ENCODE measurements at regions not wholly inside any gene's neighbourhood (a gene's known extent, or its start where the extent isn't known, plus 50 kb on each side); places are given as distances from the start of the nearest gene placed in this dataset.
A peak's percentile ranks its signal among the peaks of the same experiment; 100 is the strongest.

DNA sequence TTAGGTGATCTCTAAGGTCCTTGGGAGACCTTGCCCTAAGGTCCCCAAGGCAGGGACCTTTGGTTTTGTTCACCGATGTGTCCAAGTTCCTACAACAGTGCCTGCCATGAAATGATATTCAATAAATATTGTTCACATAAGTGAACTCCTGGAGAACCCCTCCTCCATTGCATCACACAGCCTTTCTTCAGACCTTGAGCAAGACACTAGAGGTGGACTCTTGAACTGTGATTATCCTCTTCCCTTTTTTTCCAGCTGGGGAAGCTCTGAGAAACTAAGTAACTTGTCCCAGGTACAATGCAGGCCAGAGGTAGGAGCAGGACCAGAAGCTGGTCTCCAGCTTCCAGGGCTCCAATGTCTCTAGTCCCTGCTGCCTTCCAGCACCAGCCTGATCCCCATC, 76.6 kb upstream of the LMO1 start:
- DNase-seq (ENCODE audit: low spot score), result no peak

GRCh38 chr11:8339592-8340022, 75.9 kb upstream of the LMO1 start:
- no peak for DNase-seq (ENCODE audit: low spot score)

DNA sequence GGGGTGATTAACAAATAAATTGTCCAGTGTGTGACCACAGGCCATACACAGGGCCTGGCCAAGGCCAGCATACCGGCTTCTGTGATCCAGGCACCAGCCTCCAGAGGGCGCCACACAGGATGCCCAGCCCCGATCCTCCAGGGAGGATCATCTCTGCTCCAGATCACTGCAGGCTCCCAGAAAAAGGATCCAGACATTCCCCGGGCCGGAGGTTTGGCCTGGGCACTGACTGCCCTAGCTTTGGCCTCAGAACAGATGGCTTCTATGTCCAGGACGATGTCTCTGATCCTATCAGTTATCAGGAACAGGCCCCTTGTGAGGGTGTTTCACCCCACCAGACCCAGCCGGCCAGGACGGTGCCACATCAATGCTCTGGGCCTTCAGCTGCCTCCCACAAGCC, 74.5 kb upstream of the LMO1 start:
- peak; percentile 23 for DNase-seq (ENCODE audit: low spot score)

DNA sequence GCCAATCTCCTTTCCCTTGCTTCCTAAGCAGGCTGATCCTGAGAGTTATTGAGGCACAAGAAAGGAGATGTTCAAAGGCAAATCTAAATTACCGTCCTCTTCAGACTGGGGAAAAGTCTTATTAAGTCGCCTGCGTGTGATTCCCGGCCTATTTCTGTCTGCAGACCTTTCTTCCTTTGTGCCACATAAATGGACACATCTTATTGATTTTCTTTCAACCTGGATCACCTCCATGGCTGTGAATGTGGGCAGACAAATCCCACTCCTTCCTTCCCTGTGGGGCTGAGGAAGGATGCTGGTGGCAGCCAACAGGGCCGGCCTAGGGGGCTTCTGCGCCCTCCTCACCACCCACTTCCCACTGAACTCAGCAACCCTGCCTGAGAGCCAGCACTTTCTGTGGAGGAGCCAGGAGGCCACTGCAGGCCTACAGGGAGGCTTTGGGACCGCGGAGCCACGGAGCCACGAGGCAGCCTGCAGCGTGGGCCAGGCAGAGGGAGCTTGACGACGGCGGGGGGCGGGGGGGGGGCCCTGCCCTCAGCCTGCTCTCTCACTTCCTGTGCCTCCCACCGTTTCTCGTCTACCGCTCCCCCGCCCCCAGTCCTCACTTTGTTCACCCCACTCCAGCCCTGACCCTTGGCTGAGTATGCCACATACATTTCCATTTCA, 73.6 kb upstream of the LMO1 start:
- DNase-seq (ENCODE audit: low spot score), result no peak

- DNase-seq (ENCODE audit: low spot score), result no peak
These were observed 72.9 kb upstream of the LMO1 start for GRCh38 chr11:8336356-8337129.

DNA sequence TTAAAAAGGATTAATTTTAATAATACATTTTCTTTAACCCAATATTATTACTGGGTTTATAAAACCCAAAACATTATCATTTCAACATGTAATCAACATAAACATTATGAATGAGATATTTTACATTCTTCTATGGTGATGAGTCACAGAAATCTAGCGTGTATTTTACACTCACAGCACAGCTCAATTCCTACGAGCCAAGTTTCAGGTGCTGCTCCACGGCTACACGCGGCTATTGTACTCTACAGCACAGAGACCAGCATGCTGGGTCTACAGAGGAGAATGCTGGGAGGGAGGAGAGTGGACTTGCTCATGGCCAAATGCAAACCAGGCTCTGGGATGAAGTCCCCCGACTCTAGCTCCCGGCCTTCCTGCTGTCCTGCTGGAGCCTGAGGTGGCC, 72.0 kb upstream of the LMO1 start:
- DNase-seq (ENCODE audit: low spot score), result no peak

- no peak for DNase-seq (ENCODE audit: low spot score)
These were observed 71.5 kb upstream of the LMO1 start for GRCh38 chr11:8335186-8335585.

DNA sequence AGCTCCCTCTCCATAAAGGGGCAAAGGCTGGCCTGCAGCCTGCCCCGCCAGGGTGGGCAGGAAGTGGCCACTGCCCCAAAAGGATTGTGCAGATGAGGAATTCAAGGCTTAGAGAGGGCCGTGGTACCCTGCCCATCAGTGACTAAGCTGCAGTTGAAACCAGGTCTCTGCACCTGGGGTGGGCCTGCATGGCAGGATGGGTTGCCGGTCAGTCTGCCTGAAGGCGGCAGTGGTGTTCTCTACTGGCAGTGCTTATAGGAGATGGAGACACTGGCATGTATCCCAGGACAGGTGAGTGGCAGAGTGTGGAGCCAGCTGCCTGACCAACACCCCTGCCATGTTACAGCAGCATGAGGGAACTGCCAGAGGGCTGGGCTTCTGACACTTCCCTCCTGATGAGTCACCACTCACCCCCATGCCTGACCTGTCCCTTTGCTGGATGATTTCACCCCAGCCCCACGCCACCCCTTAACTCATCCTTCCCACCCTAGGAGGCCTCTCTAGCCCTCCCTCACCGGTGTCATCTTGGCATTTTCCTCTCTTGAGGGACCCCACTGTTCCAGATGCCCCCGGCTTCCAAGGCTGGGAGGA, 70.2 kb upstream of the LMO1 start:
- DNase-seq (ENCODE audit: low spot score), result no peak

DNA sequence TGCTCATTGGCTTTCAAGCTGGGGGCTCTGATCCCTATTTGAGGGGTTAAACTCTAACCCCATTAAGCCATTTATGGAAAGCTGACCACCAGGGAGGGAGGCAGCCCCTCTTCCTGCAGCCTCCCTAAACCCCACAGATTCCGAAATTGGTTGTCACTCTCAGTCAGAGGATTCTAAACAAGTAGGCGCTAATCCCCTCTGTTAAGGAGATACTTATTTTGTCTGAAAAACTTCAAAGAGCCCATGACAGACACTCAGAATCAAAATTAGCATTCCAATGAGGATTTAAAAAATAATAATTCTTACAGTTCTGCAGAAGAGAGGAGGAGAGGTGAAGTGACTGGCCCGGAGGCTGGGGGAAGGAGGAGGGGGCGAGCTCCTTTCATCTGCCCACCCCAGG, 69.7 kb upstream of the LMO1 start:
- DNase-seq (ENCODE audit: low spot score), result no peak

DNA sequence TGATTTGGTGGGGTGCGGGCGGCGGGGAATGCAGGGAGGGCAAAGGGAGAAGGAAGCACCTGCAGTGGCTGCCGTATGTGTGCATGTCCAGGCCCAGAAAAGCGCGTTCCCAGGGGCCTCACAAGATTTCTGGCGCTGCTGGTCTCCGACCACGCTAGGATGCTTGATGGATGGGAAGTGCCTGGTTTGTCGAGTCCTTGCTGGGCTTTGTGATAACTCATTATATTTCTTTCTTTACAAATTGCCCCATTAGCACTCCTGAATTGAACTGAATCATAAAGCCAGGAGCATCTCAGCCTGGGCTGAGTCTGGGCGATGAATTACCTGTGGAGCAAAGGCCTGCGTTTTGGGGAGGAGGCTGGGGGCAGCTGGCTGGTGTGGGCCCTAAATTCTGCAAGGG, 69.2 kb upstream of the LMO1 start:
- DNase-seq (ENCODE audit: low spot score), result no peak

- no peak for DNase-seq (ENCODE audit: low spot score)
These were observed 68.5 kb upstream of the LMO1 start for GRCh38 chr11:8332196-8332595.

DNA sequence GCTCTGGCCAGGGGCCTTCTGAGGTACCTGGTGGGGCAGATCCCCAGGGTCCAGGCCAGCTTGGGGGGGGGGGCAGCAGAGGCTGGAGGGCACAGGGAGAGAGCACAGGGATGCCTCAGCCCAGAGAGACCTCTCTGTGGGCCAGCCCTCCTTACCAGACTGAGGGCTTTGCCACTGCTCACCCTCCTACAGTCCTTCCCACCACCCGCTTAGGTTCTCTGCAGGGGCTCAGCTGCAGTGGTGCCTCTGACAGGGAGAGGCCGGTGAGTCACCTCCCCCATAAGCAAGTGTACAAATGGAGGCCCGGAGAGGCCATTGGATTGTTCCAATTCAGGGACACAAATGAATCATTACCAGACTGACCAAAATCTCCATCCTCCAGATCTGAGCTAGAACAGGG, 68.1 kb upstream of the LMO1 start:
- DNase-seq (ENCODE audit: low spot score), result no peak

- DNase-seq (ENCODE audit: low spot score), result no peak
These were observed 67.2 kb upstream of the LMO1 start for GRCh38 chr11:8330896-8331295.

- DNase-seq (ENCODE audit: low spot score), result no peak
These were observed 66.7 kb upstream of the LMO1 start for GRCh38 chr11:8330404-8330803.

DNA sequence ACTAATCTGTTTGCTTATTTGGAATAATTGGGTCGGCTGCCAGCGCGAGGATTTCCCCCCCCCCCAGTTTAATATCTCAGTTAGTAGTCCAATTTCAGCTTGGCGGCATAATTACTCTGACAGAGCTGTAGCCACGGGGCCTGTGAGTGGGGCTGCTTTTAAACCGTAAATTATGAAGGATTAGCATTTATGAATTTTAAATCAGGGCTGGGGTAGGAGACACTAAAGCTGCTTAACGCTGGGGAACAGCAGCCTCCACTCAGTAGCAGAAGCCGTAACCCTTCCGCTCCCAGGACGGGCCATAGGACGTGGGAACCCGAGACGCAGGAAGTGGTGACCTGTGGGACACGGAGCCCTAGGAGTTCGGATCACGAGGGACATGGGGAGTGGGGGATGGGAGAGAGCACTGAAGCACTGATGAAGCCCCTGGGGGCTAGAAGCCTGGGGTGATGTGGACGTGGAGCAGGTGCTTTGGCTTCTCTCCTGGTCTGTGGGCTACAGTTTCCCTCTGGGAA, 66.2 kb upstream of the LMO1 start:
- DNase-seq (ENCODE audit: low spot score), result no peak

- no peak for DNase-seq (ENCODE audit: low spot score)
These were observed 65.7 kb upstream of the LMO1 start for GRCh38 chr11:8329336-8329735.

DNA sequence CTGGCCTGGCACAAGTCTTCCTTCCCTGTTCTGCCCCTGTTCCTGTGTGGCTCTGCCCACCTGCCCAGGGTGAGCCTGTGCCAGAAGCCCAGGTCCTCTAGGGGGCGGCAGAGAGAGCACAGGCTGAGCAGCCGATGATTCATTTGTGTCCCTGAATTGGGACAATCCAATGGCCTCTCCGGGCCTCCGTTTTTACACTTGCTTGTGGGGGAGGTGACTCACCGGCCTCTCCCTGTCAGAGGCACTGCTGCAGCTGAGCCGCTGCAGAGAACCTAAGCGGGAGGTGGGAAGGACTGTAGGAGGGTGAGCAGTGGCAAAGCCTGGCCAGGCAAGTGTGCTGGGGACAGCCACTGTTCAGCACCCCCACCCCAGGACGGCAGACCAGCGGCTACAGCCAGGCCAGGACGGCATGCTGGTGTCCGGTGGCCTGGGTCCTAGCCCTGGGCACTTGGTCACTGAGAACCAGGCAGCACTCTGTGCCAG, 65.2 kb upstream of the LMO1 start:
- peak; percentile 73 for DNase-seq (ENCODE audit: low spot score)

DNA sequence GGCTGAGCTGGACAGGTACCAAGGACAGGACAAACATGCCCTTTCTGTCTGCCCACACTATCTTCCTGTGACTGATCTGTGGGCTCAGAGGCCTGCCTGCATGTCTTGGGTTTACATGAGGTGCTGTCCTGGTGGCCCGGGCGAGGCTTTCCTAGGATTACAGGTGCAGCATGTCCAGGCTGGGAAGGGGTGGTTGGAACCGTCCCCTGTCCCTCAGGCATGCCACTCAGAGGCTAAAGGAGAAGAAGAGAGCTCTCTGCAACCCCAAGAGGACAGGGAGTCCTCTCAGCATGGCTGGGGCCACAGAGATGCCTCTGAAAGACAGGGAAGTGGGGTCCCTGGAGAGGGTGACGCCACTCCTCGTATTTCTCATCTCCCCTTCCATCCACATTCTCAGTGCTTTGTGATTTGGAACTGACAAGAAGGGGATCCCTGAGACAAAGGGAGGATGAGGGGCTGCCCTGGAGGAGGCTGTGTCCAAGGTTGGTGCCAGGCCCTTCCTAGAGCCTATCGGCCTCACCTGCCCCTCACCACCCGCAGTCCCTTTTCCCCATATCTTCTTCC, 64.6 kb upstream of the LMO1 start:
- no peak for DNase-seq (ENCODE audit: low spot score)

GRCh38 chr11:8327761-8328192, 64.1 kb upstream of the LMO1 start:
- no peak for DNase-seq (ENCODE audit: low spot score)

DNA sequence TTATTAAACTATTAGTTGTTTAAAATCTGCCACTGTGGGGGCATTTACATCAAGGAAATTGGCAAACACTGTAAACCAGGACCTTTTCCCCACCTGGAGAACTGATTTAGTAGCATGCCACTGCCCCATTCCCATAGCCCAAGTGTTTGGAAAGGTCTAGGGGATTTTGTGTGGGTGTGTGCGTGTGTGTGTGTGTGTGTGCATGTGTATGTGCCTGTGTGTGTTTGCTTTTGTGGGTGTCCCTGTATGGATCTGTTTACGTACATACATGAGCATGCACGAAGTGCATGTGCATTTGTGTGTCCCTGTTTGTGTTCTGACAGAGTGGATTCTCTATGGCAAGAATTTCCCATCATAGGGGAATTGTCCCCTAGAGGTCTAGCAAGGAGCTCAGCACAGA, 62.7 kb upstream of the LMO1 start:
- no peak for DNase-seq (ENCODE audit: low spot score)

DNA sequence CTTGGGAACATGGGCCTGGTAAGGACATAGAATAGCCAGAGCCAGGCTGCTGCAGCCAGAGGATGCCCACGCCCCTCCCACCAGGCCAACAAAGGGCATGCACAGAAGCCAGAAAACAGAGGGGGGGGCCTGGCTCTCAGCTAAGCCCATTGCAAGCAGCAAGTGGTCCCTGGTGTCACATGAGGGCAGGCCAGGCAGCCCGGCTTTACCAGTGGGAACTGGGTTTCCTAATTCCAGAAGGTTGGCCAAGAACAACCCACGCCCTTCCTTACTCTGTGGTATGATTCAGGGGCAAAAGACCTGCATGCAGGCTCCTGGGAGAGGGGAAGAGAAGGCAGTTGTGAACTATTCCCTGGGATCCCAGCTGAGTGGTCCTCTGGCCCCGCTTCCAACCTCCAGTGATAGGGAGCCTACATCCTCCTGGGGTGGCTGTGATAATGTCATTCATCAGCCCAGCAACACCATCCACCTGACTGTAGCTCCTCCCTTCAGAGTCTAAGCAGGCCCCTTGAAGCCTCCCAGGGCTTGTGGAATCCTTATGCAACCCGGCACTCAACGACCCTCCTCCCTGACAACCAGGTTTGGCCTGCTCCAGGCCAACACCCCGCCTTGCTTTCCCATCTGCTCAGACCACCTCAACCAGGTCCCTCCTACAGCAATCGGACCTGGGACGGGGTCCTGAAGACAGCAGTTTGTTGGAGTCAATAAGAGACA, 62.1 kb upstream of the LMO1 start:
- no peak for DNase-seq (ENCODE audit: low spot score)
